Fibroblast of lung (primary cell): ENCODE measurements at regions not wholly inside any gene's neighbourhood (a gene's known extent, or its start where the extent isn't known, plus 50 kb on each side); places are given as distances from the start of the nearest gene placed in this dataset.

Experiments used
- EZH2 ChIP-seq: IDR thresholded peaks from 2 replicates; pipeline ENCODE4 v1.5.1; 2012; ENCODE audit warnings: low read length, control low read depth, mild to moderate bottlenecking; ENCODE audit errors: missing control alignments
- TF ChIP-seq, protein P1 (sequence below), 2 donors: IDR thresholded peaks in 1 of 2; conservative IDR thresholded peaks in 1 of 2; 1 replicate in 1 of 2; 2 replicates in 1 of 2; pipeline ENCODE4 v1.5.1; 2011 to 2012; ENCODE audit warnings: low read length in 2 of 2, control low read depth in 1 of 2, inconsistent platforms in 1 of 2, low read depth in 1 of 2, mild to moderate bottlenecking in 1 of 2

DNA sequence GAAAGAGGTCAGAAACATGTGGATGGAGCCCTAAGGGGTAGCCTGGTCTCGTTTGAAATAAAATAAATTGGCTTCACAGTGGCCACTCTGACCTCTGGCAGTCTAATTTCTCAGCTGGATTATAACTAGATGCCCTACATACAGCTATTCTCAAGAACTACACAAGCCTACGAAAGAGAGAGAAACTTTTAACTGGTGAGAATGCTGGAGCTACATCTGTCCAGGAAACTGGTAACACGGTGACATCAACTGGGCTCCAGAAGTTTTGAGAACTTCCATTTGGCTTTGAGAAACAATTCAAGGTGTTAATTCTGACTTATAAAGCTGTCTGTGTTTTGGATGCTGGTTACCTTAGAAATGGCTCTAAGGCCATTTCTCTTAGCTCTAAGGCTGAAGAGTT is 187.3 kb upstream of the TENT5A start:
- TF ChIP-seq, protein P1, sequence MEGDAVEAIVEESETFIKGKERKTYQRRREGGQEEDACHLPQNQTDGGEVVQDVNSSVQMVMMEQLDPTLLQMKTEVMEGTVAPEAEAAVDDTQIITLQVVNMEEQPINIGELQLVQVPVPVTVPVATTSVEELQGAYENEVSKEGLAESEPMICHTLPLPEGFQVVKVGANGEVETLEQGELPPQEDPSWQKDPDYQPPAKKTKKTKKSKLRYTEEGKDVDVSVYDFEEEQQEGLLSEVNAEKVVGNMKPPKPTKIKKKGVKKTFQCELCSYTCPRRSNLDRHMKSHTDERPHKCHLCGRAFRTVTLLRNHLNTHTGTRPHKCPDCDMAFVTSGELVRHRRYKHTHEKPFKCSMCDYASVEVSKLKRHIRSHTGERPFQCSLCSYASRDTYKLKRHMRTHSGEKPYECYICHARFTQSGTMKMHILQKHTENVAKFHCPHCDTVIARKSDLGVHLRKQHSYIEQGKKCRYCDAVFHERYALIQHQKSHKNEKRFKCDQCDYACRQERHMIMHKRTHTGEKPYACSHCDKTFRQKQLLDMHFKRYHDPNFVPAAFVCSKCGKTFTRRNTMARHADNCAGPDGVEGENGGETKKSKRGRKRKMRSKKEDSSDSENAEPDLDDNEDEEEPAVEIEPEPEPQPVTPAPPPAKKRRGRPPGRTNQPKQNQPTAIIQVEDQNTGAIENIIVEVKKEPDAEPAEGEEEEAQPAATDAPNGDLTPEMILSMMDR (conservative IDR thresholded peaks at IDR 0.05 in 1 of 2, IDR thresholded peaks at IDR 0.05 in 1 of 2; ENCODE audit: low read depth in 1 of 2, low read length in 2 of 2): no peak
- TF ChIP-seq EZH2: no peak
